ENCODE measurements at regions not wholly inside any gene's neighbourhood (a gene's known extent, or its start where the extent isn't known, plus 50 kb on each side); places are given as distances from the start of the nearest gene placed in this dataset.

- Histone ChIP-seq H3K36me3 (ENCODE audit: control insufficient read depth, insufficient read depth, low read length) (no peaks in the 10 kb centered on the region), H3K4me3 (replicated peaks; ENCODE audit: low read depth, low read length) (no peak overlapping the region), H3K27me3 (replicated peaks; ENCODE audit: control insufficient read depth, insufficient read depth, low read length) (no peaks in the 10 kb centered on the region)
- no peak for DNase-seq (ENCODE audit: extremely low read depth, insufficient read length)
- TF ChIP-seq, protein P1, sequence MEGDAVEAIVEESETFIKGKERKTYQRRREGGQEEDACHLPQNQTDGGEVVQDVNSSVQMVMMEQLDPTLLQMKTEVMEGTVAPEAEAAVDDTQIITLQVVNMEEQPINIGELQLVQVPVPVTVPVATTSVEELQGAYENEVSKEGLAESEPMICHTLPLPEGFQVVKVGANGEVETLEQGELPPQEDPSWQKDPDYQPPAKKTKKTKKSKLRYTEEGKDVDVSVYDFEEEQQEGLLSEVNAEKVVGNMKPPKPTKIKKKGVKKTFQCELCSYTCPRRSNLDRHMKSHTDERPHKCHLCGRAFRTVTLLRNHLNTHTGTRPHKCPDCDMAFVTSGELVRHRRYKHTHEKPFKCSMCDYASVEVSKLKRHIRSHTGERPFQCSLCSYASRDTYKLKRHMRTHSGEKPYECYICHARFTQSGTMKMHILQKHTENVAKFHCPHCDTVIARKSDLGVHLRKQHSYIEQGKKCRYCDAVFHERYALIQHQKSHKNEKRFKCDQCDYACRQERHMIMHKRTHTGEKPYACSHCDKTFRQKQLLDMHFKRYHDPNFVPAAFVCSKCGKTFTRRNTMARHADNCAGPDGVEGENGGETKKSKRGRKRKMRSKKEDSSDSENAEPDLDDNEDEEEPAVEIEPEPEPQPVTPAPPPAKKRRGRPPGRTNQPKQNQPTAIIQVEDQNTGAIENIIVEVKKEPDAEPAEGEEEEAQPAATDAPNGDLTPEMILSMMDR (IDR thresholded peaks at IDR 0.05; ENCODE audit: insufficient read depth, low read length, poor library complexity, severe bottlenecking): no peak
Observed at GRCh38 chr10:62627983-62628382, 176.5 kb upstream of the ADO start.

GRCh38 chr10:62631241-62631640, 173.3 kb upstream of the ADO start:
- no peaks in the 10 kb centered on the region for H3K36me3 ChIP-seq (ENCODE audit: control insufficient read depth, insufficient read depth, low read length)
- TF ChIP-seq, protein P1 (IDR thresholded peaks at IDR 0.05; ENCODE audit: insufficient read depth, low read length, poor library complexity, severe bottlenecking): no peak
- H3K27me3 ChIP-seq (replicated peaks; ENCODE audit: control insufficient read depth, insufficient read depth, low read length): no peaks in the 10 kb centered on the region
- DNase-seq (ENCODE audit: extremely low read depth, insufficient read length): no peak
- no peak overlapping the region for H3K4me3 ChIP-seq (replicated peaks; ENCODE audit: low read depth, low read length)

DNA sequence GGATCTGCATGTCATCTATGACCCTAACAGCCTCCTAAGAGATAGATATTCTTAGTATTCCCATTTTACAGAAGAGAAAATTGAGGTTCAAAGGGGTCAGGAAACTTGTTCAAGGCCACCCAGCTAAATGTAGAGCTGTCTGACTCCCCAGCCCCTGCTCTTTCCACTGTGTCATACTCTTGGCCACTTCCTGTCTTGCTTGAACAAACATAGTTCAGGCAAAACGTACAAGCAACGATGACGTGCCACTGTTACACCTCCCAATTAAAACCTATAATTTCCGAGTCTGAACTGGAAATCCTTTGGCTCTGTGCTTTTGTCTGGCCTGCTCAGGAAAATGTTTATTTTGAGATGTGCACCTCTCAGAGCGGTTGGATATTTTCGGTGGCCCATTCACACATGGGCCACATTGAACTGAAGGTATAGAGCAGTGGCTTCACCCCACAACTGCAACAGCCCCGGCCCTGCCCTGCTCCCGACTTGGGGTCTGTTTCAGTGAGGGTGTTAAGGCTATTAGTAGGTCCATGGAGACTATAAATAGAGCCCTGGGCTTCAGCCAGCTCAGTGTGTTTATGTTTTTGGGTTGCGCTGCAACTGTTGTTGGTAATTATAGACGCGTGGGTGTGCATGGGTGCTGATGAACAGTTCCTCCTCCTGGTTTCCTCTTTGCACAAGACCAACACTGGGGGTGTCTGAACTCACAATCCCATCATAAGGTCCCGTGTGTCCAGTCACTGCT, 172.3 kb upstream of the ADO start:
- H3K36me3 ChIP-seq (ENCODE audit: control insufficient read depth, insufficient read depth, low read length): no peaks in the 10 kb centered on the region
- peak; percentile 79 for DNase-seq (ENCODE audit: extremely low read depth, insufficient read length)
- TF ChIP-seq, protein P1 (IDR thresholded peaks at IDR 0.05; ENCODE audit: insufficient read depth, low read length, poor library complexity, severe bottlenecking): no peak
- no peaks in the 10 kb centered on the region for H3K27me3 ChIP-seq (replicated peaks; ENCODE audit: control insufficient read depth, insufficient read depth, low read length)
- peak overlapping the region; percentile 25 for H3K4me3 ChIP-seq (replicated peaks; ENCODE audit: low read depth, low read length)

DNA sequence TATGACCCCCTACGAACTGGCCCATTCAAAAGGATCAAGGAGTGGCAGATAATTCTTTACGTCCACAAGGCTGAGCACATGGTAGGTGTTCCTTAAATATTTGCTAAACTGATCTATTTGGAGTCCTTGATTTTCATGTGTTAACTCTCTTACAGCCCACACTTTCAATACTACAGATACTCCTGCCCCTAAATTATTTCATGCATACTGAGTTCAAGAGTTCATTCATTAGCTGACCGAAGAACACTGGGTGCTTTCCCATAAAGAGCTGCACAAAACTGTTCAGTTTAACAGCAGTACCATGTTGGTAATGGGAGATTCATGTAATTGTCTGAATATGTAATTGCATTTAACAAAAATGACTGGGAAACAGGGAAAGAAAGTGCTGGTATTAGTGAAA, 170.5 kb upstream of the ADO start:
- TF ChIP-seq, protein P1 (IDR thresholded peaks at IDR 0.05; ENCODE audit: insufficient read depth, low read length, poor library complexity, severe bottlenecking): no peak
- no peak for DNase-seq (ENCODE audit: extremely low read depth, insufficient read length)
- no peak overlapping the region for H3K4me3 ChIP-seq (replicated peaks; ENCODE audit: low read depth, low read length)
- no peaks in the 10 kb centered on the region for H3K27me3 ChIP-seq (replicated peaks; ENCODE audit: control insufficient read depth, insufficient read depth, low read length)
- H3K36me3 ChIP-seq (ENCODE audit: control insufficient read depth, insufficient read depth, low read length): no peaks in the 10 kb centered on the region

DNA sequence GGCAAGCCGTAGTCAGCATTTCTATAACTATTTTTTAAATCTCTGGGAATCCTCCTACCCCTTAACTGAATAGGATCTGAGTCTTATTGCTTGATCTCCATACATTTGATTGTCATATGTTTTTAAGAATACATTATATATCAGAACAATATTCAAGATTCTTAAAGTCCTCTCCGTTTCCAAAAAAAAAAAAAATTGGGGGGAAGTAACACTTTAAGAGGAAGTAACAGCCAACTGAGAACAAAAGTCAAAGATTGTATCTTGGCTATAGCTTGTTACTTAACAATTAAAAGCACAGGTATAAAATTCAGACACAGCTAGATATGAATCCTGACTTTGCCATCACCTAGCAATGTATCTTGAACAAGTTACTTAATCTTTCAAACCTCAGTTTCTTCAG, 169.9 kb upstream of the ADO start:
- no peaks in the 10 kb centered on the region for H3K27me3 ChIP-seq (replicated peaks; ENCODE audit: control insufficient read depth, insufficient read depth, low read length)
- no peak for DNase-seq (ENCODE audit: extremely low read depth, insufficient read length)
- TF ChIP-seq, protein P1 (IDR thresholded peaks at IDR 0.05; ENCODE audit: insufficient read depth, low read length, poor library complexity, severe bottlenecking): no peak
- H3K36me3 ChIP-seq (ENCODE audit: control insufficient read depth, insufficient read depth, low read length): no peaks in the 10 kb centered on the region
- H3K4me3 ChIP-seq (replicated peaks; ENCODE audit: low read depth, low read length): no peak overlapping the region

GRCh38 chr10:62635127-62635526, 169.4 kb upstream of the ADO start:
- no peak overlapping the region for H3K4me3 ChIP-seq (replicated peaks; ENCODE audit: low read depth, low read length)
- no peak for DNase-seq (ENCODE audit: extremely low read depth, insufficient read length)
- TF ChIP-seq, protein P1 (IDR thresholded peaks at IDR 0.05; ENCODE audit: insufficient read depth, low read length, poor library complexity, severe bottlenecking): no peak
- H3K36me3 ChIP-seq (ENCODE audit: control insufficient read depth, insufficient read depth, low read length): no peaks in the 10 kb centered on the region
- no peaks in the 10 kb centered on the region for H3K27me3 ChIP-seq (replicated peaks; ENCODE audit: control insufficient read depth, insufficient read depth, low read length)

Data from GM06990 (cell line).